B cell (primary cell): ENCODE measurements at regions not wholly inside any gene's neighbourhood (a gene's known extent, or its start where the extent isn't known, plus 50 kb on each side); places are given as distances from the start of the nearest gene placed in this dataset.

ENCODE experiments used
- EZH2 ChIP-seq: IDR thresholded peaks from 2 replicates; pipeline ENCODE4 v1.6.1; 2012; ENCODE audit warnings: borderline replicate concordance, low read depth, mild to moderate bottlenecking, moderate library complexity, low read length; ENCODE audit not compliant: insufficient read depth, poor library complexity, severe bottlenecking
- TF ChIP-seq, protein P1 (sequence below): fragments of 200-600 bp; IDR thresholded peaks from one replicate; pipeline ENCODE4 v1.8.0; 2022; ENCODE audit warnings: antibody characterized with exemption, mild to moderate bottlenecking

GRCh38 chr5:31064215-31064614 lies 129.3 kb upstream of the CDH6 start:
- TF ChIP-seq, protein P1, sequence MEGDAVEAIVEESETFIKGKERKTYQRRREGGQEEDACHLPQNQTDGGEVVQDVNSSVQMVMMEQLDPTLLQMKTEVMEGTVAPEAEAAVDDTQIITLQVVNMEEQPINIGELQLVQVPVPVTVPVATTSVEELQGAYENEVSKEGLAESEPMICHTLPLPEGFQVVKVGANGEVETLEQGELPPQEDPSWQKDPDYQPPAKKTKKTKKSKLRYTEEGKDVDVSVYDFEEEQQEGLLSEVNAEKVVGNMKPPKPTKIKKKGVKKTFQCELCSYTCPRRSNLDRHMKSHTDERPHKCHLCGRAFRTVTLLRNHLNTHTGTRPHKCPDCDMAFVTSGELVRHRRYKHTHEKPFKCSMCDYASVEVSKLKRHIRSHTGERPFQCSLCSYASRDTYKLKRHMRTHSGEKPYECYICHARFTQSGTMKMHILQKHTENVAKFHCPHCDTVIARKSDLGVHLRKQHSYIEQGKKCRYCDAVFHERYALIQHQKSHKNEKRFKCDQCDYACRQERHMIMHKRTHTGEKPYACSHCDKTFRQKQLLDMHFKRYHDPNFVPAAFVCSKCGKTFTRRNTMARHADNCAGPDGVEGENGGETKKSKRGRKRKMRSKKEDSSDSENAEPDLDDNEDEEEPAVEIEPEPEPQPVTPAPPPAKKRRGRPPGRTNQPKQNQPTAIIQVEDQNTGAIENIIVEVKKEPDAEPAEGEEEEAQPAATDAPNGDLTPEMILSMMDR, result no peak
- TF ChIP-seq EZH2, result no peak
